PFSK-1 (cell line): ENCODE measurements at regions not wholly inside any gene's neighbourhood (a gene's known extent, or its start where the extent isn't known, plus 50 kb on each side); places are given as distances from the start of the nearest gene placed in this dataset.

ENCODE experiments used
- FOXP2 ChIP-seq: optimal IDR thresholded peaks from 2 replicates; pipeline ENCODE3; 2011; ENCODE audit warnings: borderline replicate concordance, control low read depth, inconsistent platforms; ENCODE audit not compliant: insufficient read depth; ENCODE audit errors: extremely low read length, extremely low read depth
- POLR2AphosphoS5 ChIP-seq: IDR thresholded peaks from 2 replicates; pipeline ENCODE4 v1.6.1; 2012; ENCODE audit warnings: low read depth, mild to moderate bottlenecking, control low read depth, low read length, moderate library complexity
- REST ChIP-seq, 2 experiments: IDR thresholded peaks; 2 replicates each; pipeline versions ENCODE4 v1.6.1 to v1.8.0; 2011 to 2012; ENCODE audit warnings: low read depth in 2 of 2, low read length in 2 of 2, control low read depth in 1 of 2, inconsistent platforms in 1 of 2, mild to moderate bottlenecking in 1 of 2, moderate library complexity in 1 of 2; ENCODE audit not compliant: insufficient read depth in 1 of 2
- SIN3A ChIP-seq: IDR thresholded peaks from 2 replicates; pipeline ENCODE4 v1.6.1; 2012; ENCODE audit warnings: mild to moderate bottlenecking, low read length, moderate library complexity, borderline replicate concordance; ENCODE audit not compliant: insufficient read depth
- TAF1 ChIP-seq: IDR thresholded peaks from 2 replicates; pipeline ENCODE4 v1.6.1; 2012; ENCODE audit warnings: low read length, control low read depth, borderline replicate concordance; ENCODE audit not compliant: insufficient read depth

- TF ChIP-seq POLR2AphosphoS5 (no peak), SIN3A (no peak), TAF1 (no peak), FOXP2 (no peak), REST (IDR thresholded peaks at IDR 0.05; ENCODE audit: insufficient read depth in 1 of 2, low read depth in 2 of 2, low read length in 2 of 2) (no peak)
Measured at GRCh38 chr12:85448548-85449139, 168.6 kb downstream of the ALX1 start.
